HEK293T (cell line): ENCODE measurements at regions not wholly inside any gene's neighbourhood (a gene's known extent, or its start where the extent isn't known, plus 50 kb on each side); places are given as distances from the start of the nearest gene placed in this dataset.

ENCODE experiments used
- CTCF ChIA-PET: fragments of 350-600 bp; formaldehyde crosslinking; extraction: SDS; loops from one replicate; lab custom pipeline; 2021; ENCODE audit warnings: antibody characterized with exemption, inconsistent platforms; lab: Yijun Ruan, JAX
- POLR2A ChIA-PET: fragments of 350-600 bp; formaldehyde crosslinking; extraction: SDS; loops from one replicate; lab custom pipeline; 2020; ENCODE audit warnings: antibody characterized with exemption, inconsistent platforms; lab: Yijun Ruan, JAX
- DNase-seq: peaks from one replicate; pipeline ENCODE4 v3.0.0; 2012; ENCODE audit warnings: mixed read lengths; ENCODE audit errors: extremely low spot score
- ARNT ChIP-seq: fragments of 450-650 bp; IDR thresholded peaks from 2 replicates; pipeline ENCODE4 v1.6.1; 2017; ENCODE audit warnings: mild to moderate bottlenecking
- BHLHE40 ChIP-seq: fragments of 450-650 bp; IDR thresholded peaks from 2 replicates; pipeline ENCODE4 v1.6.1; 2016; ENCODE audit warnings: mild to moderate bottlenecking, moderate library complexity, borderline replicate concordance
- CTBP1 ChIP-seq: fragments of 450-650 bp; IDR thresholded peaks from 2 replicates; pipeline ENCODE4 v1.6.1; 2016; ENCODE audit warnings: borderline replicate concordance
- ELF4 ChIP-seq: fragments of 450-650 bp; IDR thresholded peaks from 2 replicates; pipeline ENCODE4 v1.6.1; 2017; ENCODE audit warnings: antibody characterized with exemption
- FOXA1 ChIP-seq: fragments of 450-650 bp; IDR thresholded peaks from 2 replicates; pipeline ENCODE4 v1.6.1; 2016; ENCODE audit warnings: mild to moderate bottlenecking
- FOXK2 ChIP-seq: fragments of 450-650 bp; IDR thresholded peaks from 2 replicates; pipeline ENCODE4 v1.6.1; 2016; ENCODE audit warnings: mild to moderate bottlenecking
- FOXM1 ChIP-seq: fragments of 450-650 bp; IDR thresholded peaks from 2 replicates; pipeline ENCODE4 v1.6.1; 2017; ENCODE audit warnings: mild to moderate bottlenecking, borderline replicate concordance
- HDGF ChIP-seq: fragments of 450-650 bp; IDR thresholded peaks from 2 replicates; pipeline ENCODE4 v1.6.1; 2017; ENCODE audit warnings: antibody characterized with exemption, borderline replicate concordance
- L3MBTL2 ChIP-seq: fragments of 450-650 bp; conservative IDR thresholded peaks from 2 replicates; pipeline ENCODE4 v1.6.1; 2016; ENCODE audit warnings: mild to moderate bottlenecking
- LEF1 ChIP-seq: fragments of 450-650 bp; IDR thresholded peaks from 2 replicates; pipeline ENCODE4 v1.6.1; 2017; ENCODE audit warnings: mild to moderate bottlenecking, borderline replicate concordance
- NFRKB ChIP-seq: fragments of 450-650 bp; IDR thresholded peaks from 2 replicates; pipeline ENCODE4 v1.6.1; 2016; ENCODE audit warnings: mild to moderate bottlenecking, moderate library complexity
- SP1 ChIP-seq: fragments of 450-650 bp; IDR thresholded peaks from 2 replicates; pipeline ENCODE4 v1.6.1; 2017
- SUZ12 ChIP-seq: fragments of 450-650 bp; IDR thresholded peaks from 2 replicates; pipeline ENCODE4 v1.6.1; 2016; ENCODE audit warnings: mild to moderate bottlenecking
- TARDBP ChIP-seq: fragments of 450-650 bp; IDR thresholded peaks from 2 replicates; pipeline ENCODE4 v1.6.1; 2016
- ZNF384 ChIP-seq: fragments of 450-650 bp; IDR thresholded peaks from 2 replicates; pipeline ENCODE4 v1.6.1; 2016
- TF ChIP-seq, protein P1 (sequence below): fragments of 450-650 bp; IDR thresholded peaks from 2 replicates; pipeline ENCODE4 v1.6.1; 2016

GRCh38 chr3:43876648-43877047 lies 185.9 kb downstream of the ABHD5 start:
- no peak for DNase-seq
- no peak for TF ChIP-seq L3MBTL2
- no peak for TF ChIP-seq CTBP1
- TF ChIP-seq SUZ12, result no peak
- no peak for TF ChIP-seq FOXM1
- TF ChIP-seq ARNT, result no peak
- POLR2A ChIA-PET, result no interaction called here
- CTCF ChIA-PET, result no interaction called here

DNA sequence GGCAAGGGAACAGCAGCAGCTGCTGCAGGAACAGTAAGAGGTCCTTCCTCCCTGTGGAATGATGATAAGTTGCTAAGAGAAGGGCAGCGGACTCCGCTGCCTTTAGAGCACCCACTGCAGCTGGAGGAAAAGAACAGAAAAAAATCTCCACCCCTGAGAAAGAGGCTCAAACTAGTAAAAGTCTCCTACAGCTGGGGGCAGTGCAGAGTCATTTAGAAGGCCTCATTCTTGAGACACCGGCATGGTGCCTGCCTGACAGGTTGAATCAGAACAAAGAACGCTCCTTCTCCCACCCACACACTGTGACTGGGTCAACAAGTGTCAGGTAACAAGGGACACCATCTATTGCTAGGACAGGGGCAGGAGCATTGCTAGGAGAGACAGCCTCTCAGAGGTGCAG lies 188.4 kb downstream of the ABHD5 start:
- TF ChIP-seq BHLHE40 (no peak), ARNT (no peak), ZNF384 (no peak), SP1 (no peak), L3MBTL2 (no peak), FOXK2 (no peak), ELF4 (no peak), CTBP1 (no peak), LEF1 (no peak), FOXM1 (no peak), NFRKB (no peak), SUZ12 (no peak), HDGF (no peak), TARDBP (no peak)
- TF ChIP-seq, protein P1, sequence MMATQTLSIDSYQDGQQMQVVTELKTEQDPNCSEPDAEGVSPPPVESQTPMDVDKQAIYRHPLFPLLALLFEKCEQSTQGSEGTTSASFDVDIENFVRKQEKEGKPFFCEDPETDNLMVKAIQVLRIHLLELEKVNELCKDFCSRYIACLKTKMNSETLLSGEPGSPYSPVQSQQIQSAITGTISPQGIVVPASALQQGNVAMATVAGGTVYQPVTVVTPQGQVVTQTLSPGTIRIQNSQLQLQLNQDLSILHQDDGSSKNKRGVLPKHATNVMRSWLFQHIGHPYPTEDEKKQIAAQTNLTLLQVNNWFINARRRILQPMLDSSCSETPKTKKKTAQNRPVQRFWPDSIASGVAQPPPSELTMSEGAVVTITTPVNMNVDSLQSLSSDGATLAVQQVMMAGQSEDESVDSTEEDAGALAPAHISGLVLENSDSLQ, result no peak
- ChIA-PET CTCF (interaction anchor here (0.8 kb wide), 1 partner anchor 24 kb away, joined by 3 read pairs; no protein-coding TSS in a partner anchor), POLR2A (no interaction called here)
- DNase-seq, result peak; percentile 42

GRCh38 chr3:43882976-43883680 lies 192.4 kb downstream of the ABHD5 start:
- CTCF ChIA-PET, result no interaction called here

GRCh38 chr3:43883729-43884396 lies 193.1 kb downstream of the ABHD5 start:
- TF ChIP-seq ZNF384, result no peak
- no peak for TF ChIP-seq FOXA1
- no peak for TF ChIP-seq FOXK2
- TF ChIP-seq, protein P1, result no peak
- TF ChIP-seq CTBP1, result no peak
- TF ChIP-seq NFRKB, result no peak
- TF ChIP-seq BHLHE40, result no peak
- TF ChIP-seq LEF1, result no peak
- TF ChIP-seq ELF4, result no peak
- TF ChIP-seq FOXM1, result no peak
- CTCF ChIA-PET, result no interaction called here
- no peak for DNase-seq
- POLR2A ChIA-PET, result no interaction called here

More at GRCh38 chr3:43882976-43883680, 192.4 kb downstream of the ABHD5 start:
- TF ChIP-seq CTBP1, result no peak
- TF ChIP-seq ZNF384, result no peak
- no peak for TF ChIP-seq L3MBTL2
- no peak for TF ChIP-seq FOXK2
- TF ChIP-seq ARNT, result no peak
- TF ChIP-seq FOXM1, result no peak
- TF ChIP-seq FOXA1, result no peak
- TF ChIP-seq BHLHE40, result no peak
- TF ChIP-seq LEF1, result no peak
- DNase-seq, result no peak
- POLR2A ChIA-PET, result no interaction called here

DNA sequence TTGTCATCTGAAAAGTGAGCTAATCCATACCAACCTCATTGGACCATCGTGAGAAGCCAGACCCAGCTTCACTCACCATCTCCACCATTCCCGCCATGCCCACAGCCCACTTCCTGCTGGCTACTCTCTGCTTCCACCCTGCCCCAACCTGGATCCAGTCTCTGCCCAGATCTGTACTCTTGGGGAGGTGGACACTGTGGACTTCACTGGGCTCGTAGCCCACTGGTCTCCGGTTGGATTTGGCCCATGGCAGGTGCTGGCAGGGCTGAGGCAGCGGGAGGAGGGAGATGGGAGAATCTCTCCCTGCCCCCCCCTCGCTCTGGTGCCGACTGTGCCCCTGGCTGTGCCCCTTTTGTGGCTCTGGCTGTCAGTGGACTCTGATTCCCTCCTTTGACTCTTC lies 193.8 kb downstream of the ABHD5 start:
- no peak for TF ChIP-seq FOXK2
- no peak for TF ChIP-seq FOXA1
- TF ChIP-seq LEF1, result no peak
- TF ChIP-seq BHLHE40, result no peak
- no peak for TF ChIP-seq CTBP1
- no peak for TF ChIP-seq SP1
- no peak for TF ChIP-seq ARNT
- no peak for TF ChIP-seq ELF4
- TF ChIP-seq NFRKB, result no peak
- TF ChIP-seq ZNF384, result no peak
- no peak for TF ChIP-seq FOXM1
- TF ChIP-seq L3MBTL2, result no peak
- no peak for TF ChIP-seq HDGF
- ChIA-PET POLR2A (no interaction called here), CTCF (no interaction called here)
- DNase-seq, result no peak

GRCh38 chr3:43885908-43886618 lies 195.3 kb downstream of the ABHD5 start:
- no peak for DNase-seq
- ChIA-PET CTCF (no interaction called here), POLR2A (no interaction called here)
- no peak for TF ChIP-seq FOXA1
- TF ChIP-seq L3MBTL2, result no peak
- TF ChIP-seq SP1, result no peak
- no peak for TF ChIP-seq ZNF384
- TF ChIP-seq NFRKB, result no peak
- TF ChIP-seq LEF1, result no peak
- TF ChIP-seq FOXK2, result no peak
- TF ChIP-seq SUZ12, result no peak
- no peak for TF ChIP-seq CTBP1
- no peak for TF ChIP-seq ELF4
- no peak for TF ChIP-seq BHLHE40
- TF ChIP-seq FOXM1, result no peak
- TF ChIP-seq HDGF, result no peak
- TF ChIP-seq, protein P1, result no peak
